GM21576 (cell line): ENCODE measurements at regions not wholly inside any gene's neighbourhood (a gene's known extent, or its start where the extent isn't known, plus 50 kb on each side); places are given as distances from the start of the nearest gene placed in this dataset.
"Not testable (repeated sequence)": the region's sequence is repeated elsewhere in the genome, so short reads cannot be mapped to it uniquely, and the experiment has no call there.

Source experiments
- ATAC-seq: cut with Tn5 transposase; IDR thresholded peaks from one replicate; pipeline ENCODE4 v1.9.1; 2021; ENCODE audit warnings: mild to moderate bottlenecking, moderate library complexity; ENCODE audit not compliant: unreplicated experiment

- not testable (repeated sequence) for ATAC-seq
Measured at GRCh38 chr9:67312504-67312903, 320.2 kb upstream of the SPATA31A3 start.

DNA sequence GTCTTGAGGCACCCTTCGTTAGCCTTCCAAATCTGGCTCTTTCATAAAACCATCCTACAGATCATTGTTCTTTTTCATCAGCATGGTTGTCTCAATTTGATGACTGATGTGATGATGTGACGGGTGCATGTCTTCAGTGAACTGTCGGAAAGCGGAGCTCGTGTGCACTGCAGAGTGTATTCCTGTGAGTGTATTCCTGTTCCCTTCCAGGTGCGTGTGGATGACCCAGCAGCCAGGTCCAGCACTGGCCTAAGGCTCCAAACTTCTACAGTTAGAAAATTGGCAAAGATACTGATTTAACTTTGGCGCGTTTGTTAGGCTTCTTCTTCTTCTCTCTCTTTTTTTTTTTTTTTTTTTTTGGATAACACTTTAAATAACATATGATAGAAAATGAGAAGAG, 314.8 kb upstream of the SPATA31A3 start:
- ATAC-seq, result not testable (repeated sequence)

DNA sequence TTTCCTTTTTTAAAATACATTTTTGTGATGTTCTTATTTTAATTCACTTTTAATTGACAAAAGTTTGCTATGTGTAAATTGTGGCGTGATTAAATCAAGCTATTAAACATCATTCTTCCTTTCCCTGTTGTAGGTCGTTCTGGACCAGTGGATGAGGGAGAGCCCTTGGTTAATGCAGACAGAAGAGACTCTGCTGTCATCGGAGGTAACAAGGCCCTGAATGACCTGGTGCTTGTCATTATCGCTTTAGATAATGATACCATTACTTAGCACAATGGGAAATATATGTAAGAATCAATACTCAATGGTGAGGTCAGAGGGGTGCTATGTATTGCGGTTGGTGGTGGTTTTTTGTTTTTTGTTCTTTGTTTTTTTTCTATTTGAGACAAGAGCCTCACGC, 296.4 kb upstream of the SPATA31A3 start:
- ATAC-seq, result not testable (repeated sequence)

- not testable (repeated sequence) for ATAC-seq
Measured at GRCh38 chr9:67288117-67288735, 295.9 kb upstream of the SPATA31A3 start.

GRCh38 chr9:67284299-67284698, 291.9 kb upstream of the SPATA31A3 start:
- not testable (repeated sequence) for ATAC-seq

DNA sequence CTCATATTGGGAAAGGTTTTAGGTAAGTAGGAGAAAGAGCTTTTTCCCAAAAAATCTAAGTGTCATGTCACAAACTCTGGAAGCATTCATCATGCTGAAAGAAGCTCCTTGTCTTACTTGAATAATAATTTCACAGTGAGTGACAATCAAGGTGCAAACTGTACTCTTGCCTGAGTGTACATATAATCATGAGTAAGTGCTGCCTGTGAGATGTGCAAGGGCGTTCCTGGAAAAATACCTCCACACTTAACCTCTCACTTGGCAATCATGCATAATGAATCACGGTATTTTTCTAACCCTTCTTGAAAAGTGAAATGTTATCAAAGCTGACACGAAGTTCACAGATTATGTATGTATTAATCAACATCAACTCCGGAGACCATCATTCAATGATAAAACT, 289.2 kb upstream of the SPATA31A3 start:
- ATAC-seq, result not testable (repeated sequence)

- ATAC-seq, result not testable (repeated sequence)
Measured at GRCh38 chr9:67269692-67270091, 277.3 kb upstream of the SPATA31A3 start.

DNA sequence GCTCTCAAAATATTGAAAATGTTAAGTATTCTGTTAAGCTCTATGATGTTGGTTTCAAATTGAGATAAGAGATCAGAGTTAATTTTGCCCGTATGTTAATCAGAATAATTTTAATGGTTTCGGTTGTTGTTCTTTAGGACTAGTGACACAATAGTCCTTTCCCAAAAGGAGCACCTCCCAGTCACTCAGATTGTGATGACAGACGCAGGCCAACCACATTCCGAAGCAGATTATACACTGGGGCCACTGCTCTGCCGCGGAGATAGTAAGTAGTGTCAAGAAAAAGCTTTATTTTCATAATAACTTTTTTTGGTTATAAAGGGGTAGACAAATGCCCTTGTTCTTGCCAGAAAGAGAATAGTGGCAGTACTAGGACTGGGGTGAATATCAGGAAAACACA, 265.5 kb upstream of the SPATA31A3 start:
- ATAC-seq, result not testable (repeated sequence)

GRCh38 chr9:67248967-67249366, 256.6 kb upstream of the SPATA31A3 start:
- not testable (repeated sequence) for ATAC-seq

DNA sequence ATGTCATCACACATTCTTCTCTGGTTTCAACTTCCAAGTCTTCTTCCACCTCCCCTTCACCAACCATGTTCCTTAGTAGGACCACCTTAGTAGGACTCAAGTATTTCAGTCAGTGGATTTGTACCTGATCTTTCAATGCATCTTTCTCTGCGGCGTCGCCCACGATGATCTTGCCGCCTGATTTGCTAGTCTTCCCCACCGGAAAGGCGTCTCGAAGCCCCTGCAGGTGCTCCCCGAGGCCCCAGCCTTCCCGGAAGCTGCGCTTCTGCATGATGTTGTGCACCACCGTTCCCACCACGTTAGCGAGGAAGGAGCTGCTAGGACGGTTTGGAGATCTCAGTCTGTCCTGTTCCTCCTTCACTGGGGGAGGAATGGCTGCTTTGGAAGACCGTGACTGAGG, 219.7 kb upstream of the SPATA31A3 start:
- ATAC-seq, result not testable (repeated sequence)

GRCh38 chr9:67210842-67211241, 218.5 kb upstream of the SPATA31A3 start:
- not testable (repeated sequence) for ATAC-seq

- not testable (repeated sequence) for ATAC-seq
Measured at GRCh38 chr9:67208831-67209437, 216.6 kb upstream of the SPATA31A3 start.

DNA sequence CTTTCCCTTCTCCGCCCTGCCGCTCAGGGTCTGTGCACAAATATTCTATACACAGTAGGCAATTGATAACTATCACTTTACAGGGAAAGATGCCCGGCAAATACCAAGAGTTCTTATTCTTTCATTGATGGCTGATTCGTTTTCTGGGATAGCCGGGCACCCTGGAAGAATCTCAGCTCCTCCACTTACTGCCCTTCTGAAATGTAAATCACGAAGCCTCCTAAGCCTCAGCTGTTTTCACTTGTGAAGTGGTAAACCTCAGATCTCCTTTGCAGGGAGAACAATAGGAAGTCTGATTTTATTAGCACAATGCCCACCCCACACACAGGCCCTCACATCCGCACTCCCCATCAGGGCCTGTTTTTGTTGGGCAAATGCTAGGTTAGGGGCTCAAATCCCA, 203.8 kb upstream of the SPATA31A3 start:
- ATAC-seq, result not testable (repeated sequence)

DNA sequence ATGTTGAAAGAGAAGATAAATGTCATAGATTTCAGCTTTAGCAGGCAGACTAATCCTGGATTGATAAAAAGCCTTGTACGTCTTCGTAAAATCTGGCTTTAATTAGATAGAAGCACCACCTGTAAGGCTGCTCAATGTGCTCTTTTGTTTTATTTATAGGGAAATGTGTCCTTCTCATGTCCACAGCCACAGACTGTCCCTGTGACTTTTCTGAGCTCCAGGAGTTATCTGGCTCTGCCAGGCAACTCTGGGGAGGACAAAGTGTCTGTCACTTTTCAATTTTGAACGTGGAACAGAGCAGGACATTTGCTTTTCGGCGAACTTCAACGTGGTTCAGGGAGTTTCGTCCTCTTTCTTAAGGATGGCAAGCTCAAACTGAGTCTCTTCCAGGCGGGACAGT, 203.0 kb upstream of the SPATA31A3 start:
- not testable (repeated sequence) for ATAC-seq

DNA sequence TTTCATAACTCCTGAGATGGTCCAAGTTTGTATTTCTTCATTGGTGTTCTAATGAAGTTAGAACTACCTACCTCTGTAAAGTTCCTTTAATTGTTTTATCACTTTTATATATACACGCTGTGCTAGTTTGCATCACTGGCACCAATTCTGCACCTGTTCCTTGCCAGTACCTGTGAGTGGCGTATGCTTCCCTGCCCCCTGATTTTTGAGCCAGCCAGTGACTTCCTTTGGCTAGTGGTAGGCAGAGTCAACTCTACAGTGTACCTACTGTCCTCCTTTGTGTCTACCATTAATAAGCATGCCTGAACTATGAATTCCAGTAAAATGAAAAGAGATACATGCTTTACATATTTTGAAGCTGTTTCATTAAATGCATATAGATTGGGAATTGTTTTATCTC, 186.8 kb upstream of the SPATA31A3 start:
- not testable (repeated sequence) for ATAC-seq

DNA sequence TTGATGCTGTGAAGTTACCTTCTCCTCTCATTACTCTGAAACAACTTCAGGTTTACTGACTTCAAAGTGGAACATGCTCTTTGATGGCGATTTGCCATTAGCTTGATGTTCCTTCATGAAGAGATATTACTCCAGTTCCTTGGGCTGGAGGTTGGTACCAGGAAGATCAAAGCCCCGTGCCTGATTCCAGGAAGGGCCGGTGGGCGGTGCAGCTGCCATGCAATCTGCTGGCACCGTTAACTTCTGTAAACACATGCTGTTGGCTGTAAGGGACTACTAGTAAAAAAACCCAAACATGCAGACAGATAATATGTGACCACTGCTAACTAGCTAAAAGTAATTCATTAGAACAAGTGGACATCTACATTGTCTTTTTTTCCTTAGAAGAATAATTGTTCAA, 182.8 kb upstream of the SPATA31A3 start:
- not testable (repeated sequence) for ATAC-seq

- ATAC-seq, result not testable (repeated sequence)
Measured at GRCh38 chr9:67171721-67172120, 179.4 kb upstream of the SPATA31A3 start.

GRCh38 chr9:67168530-67169157, 176.3 kb upstream of the SPATA31A3 start:
- not testable (repeated sequence) for ATAC-seq

DNA sequence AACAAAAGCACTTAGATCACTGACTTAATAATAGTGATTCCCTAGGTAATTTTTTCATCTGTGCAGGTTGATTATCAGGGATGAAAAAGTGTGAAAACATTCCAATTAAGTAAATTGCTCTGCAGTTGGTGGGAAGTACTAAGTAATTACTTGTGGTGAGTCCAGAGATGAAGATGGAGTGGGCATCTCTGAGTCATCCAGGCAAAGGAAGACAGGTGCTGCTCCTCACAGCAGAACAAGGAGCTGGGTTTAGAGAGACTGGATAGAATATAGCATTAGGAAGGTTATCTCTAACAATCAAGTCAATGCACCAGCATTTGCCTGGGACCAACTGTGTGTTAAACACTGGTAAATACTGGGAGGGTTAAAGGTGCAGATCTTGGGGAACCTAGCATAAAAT, 174.0 kb upstream of the SPATA31A3 start:
- not testable (repeated sequence) for ATAC-seq

DNA sequence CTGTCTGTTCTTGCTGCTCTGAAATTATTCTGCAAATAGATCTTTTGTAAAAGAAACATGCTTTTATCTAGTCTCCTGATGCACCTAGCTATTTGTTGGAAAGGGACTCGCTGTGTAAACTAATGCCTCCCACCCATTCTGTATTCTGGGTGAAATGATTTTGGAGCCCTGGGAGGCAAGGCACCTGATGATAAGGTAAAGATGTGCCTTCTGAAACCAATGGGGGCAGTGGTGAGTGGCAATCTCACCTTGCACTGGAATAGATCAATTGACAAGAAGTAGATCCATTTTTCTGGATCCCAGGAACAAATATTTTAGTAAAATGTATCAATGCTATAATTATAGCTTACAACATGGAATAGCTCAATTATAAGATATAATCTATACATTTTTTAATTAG, 170.5 kb upstream of the SPATA31A3 start:
- not testable (repeated sequence) for ATAC-seq

DNA sequence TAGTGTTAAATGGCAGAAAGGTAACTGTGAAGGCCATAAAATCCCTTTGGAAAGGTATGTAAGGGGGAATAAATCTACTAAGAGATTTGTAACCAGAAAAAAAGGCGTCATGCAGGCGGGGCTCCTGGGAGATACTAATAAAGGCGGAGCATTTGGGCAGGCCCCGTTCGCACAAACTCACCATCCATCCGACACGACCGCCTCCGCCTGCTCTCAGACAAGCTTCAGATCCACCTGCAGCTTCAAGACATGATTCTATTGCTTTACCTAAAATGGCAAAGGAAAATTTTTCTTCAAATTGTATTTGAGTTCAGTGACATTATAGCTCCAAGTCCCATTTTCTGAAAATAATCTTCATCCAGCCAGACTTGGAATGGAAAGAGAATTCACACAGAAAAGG, 162.9 kb upstream of the SPATA31A3 start:
- not testable (repeated sequence) for ATAC-seq

- ATAC-seq, result not testable (repeated sequence)
Measured at GRCh38 chr9:67153501-67153900, 161.2 kb upstream of the SPATA31A3 start.
